M059J (cell line): ENCODE measurements at regions not wholly inside any gene's neighbourhood (a gene's known extent, or its start where the extent isn't known, plus 50 kb on each side); places are given as distances from the start of the nearest gene placed in this dataset.
"Not testable (repeated sequence)": the region's sequence is repeated elsewhere in the genome, so short reads cannot be mapped to it uniquely, and the experiment has no call there.

Source experiments
- DNase-seq: peaks from one replicate; pipeline ENCODE4 v3.0.0-alpha.2; 2012; ENCODE audit warnings: low read depth

- DNase-seq: no peak
Measured at GRCh38 chr11:44417731-44418455, 108.0 kb upstream of the ALX4 start.

- DNase-seq: no peak
Measured at GRCh38 chr11:44418456-44418830, 108.5 kb upstream of the ALX4 start.

- peak; percentile 57 for DNase-seq
Measured at GRCh38 chr11:44421090-44421675, 111.2 kb upstream of the ALX4 start.

- DNase-seq: no peak
Measured at GRCh38 chr11:44423289-44423688, 113.3 kb upstream of the ALX4 start.

- peak; percentile 57 for DNase-seq
Measured at GRCh38 chr11:44424841-44425240, 114.9 kb upstream of the ALX4 start.

GRCh38 chr11:44426119-44426518, 116.2 kb upstream of the ALX4 start:
- no peak for DNase-seq

- no peak for DNase-seq
Measured at GRCh38 chr11:44426958-44427357, 117.0 kb upstream of the ALX4 start.

- DNase-seq: no peak
Measured at GRCh38 chr11:44427432-44427831, 117.5 kb upstream of the ALX4 start.

GRCh38 chr11:44430140-44430539, 120.2 kb upstream of the ALX4 start:
- no peak for DNase-seq

- DNase-seq: no peak
Measured at GRCh38 chr11:44434191-44434590, 124.3 kb upstream of the ALX4 start.

- no peak for DNase-seq
Measured at GRCh38 chr11:44437122-44437521, 127.2 kb upstream of the ALX4 start.

- not testable (repeated sequence) for DNase-seq
Measured at GRCh38 chr11:44442893-44443673, 122.4 kb upstream of the CD82 start.

- no peak for DNase-seq
Measured at GRCh38 chr11:44443836-44444769, 121.4 kb upstream of the CD82 start.

- DNase-seq: no peak
Measured at GRCh38 chr11:44444770-44445321, 120.6 kb upstream of the CD82 start.

- DNase-seq: peak; percentile 58
Measured at GRCh38 chr11:44445500-44446365, 119.7 kb upstream of the CD82 start.

- DNase-seq: peak; percentile 38
Measured at GRCh38 chr11:44446366-44446762, 119.1 kb upstream of the CD82 start.

GRCh38 chr11:44446996-44447771, 118.3 kb upstream of the CD82 start:
- DNase-seq: no peak

GRCh38 chr11:44450295-44450932, 115.0 kb upstream of the CD82 start:
- DNase-seq: no peak

- no peak for DNase-seq
Measured at GRCh38 chr11:44451706-44452105, 113.8 kb upstream of the CD82 start.
